Endothelial cell of umbilical vein (primary cell): ENCODE measurements at regions not wholly inside any gene's neighbourhood (a gene's known extent, or its start where the extent isn't known, plus 50 kb on each side); places are given as distances from the start of the nearest gene placed in this dataset.

Experiments
- BruUV-seq: library from RNA; stranded (reverse); fragments of 400-500 nt; replicated peaks from 2 replicates; lab custom pipeline; 2021; lab: Mats Ljungman, UMichigan
- CTCF ChIA-PET: fragments of 300-600, 350-600 bp; sonication (Branson Sonifier 250); formaldehyde crosslinking; loops from one replicate; lab custom pipeline; 2021; ENCODE audit warnings: antibody characterized with exemption, inconsistent platforms; lab: Charles Lee
- POLR2A ChIA-PET: fragments of 300-600, 350-600 bp; sonication (Branson Sonifier 250); formaldehyde crosslinking; loops from one replicate; lab custom pipeline; 2021; ENCODE audit warnings: antibody characterized with exemption, inconsistent platforms; lab: Charles Lee
- DNase-seq: peaks from one replicate; pipeline ENCODE4 v3.0.0-alpha.2; 2011; ENCODE audit warnings: low read depth, low spot score
- FAIRE-seq: peaks from 2 replicates; lab custom pipeline; 2011; peaks lifted over from hg19 to GRCh38; lab: Jason Lieb, UNC
- H2AFZ ChIP-seq: 2 replicates; pipeline ENCODE4 v1.6.0; 2012; ENCODE audit warnings: low read depth, low read length, control low read depth, inconsistent platforms
- H3K27ac ChIP-seq: 2 replicates; pipeline ENCODE4 v1.5.1; 2011; ENCODE audit warnings: low read depth, mild to moderate bottlenecking, control low read depth, low read length, moderate library complexity; ENCODE audit not compliant: insufficient read depth
- H3K27me3 ChIP-seq, 2 experiments: 2 replicates each; pipeline versions ENCODE4 v1.6.0 to v1.6.1; 2011; ENCODE audit warnings: low read length in 2 of 2, mixed read lengths in 1 of 2; ENCODE audit not compliant: control insufficient read depth in 2 of 2, insufficient read depth in 2 of 2
- H3K36me3 ChIP-seq, 2 experiments: 2 replicates in 1 of 2; 3 replicates in 1 of 2; pipeline ENCODE4 v1.5.1; 2011; ENCODE audit warnings: low read length in 2 of 2, mild to moderate bottlenecking in 1 of 2, moderate library complexity in 1 of 2; ENCODE audit not compliant: control insufficient read depth in 2 of 2, insufficient read depth in 2 of 2; ENCODE audit errors: extremely low read depth in 1 of 2
- H3K4me1 ChIP-seq: 3 replicates; pipeline ENCODE4 v1.5.1; 2011; ENCODE audit warnings: mild to moderate bottlenecking, low read length; ENCODE audit not compliant: control insufficient read depth, insufficient read depth; ENCODE audit errors: extremely low read depth
- H3K4me2 ChIP-seq: 2 replicates; pipeline ENCODE4 v1.6.1; 2011; ENCODE audit warnings: low read length, control low read depth, mixed read lengths; ENCODE audit not compliant: insufficient read depth
- H3K4me3 ChIP-seq, 3 experiments: fragments of 200-600 bp in 1 of 3; sonication (generic), shearing (Covaris generic) in 1 of 3; replicated peaks in 1 of 3; 2 replicates each; pipeline ENCODE4 v1.5.1; 2011 to 2016; ENCODE audit warnings: control low read depth in 3 of 3, low read length in 3 of 3, mild to moderate bottlenecking in 2 of 3, inconsistent platforms in 1 of 3, low read depth in 1 of 3, moderate library complexity in 1 of 3; ENCODE audit not compliant: insufficient read depth in 1 of 3
- H3K79me2 ChIP-seq: 2 replicates; pipeline ENCODE4 v1.6.0; 2012; ENCODE audit warnings: low read length, inconsistent platforms; ENCODE audit not compliant: control insufficient read depth, insufficient read depth
- H3K9ac ChIP-seq: replicated peaks from 2 replicates; pipeline ENCODE3; 2011; ENCODE audit warnings: low read length, control low read depth; ENCODE audit not compliant: insufficient read depth; ENCODE audit errors: extremely low read depth
- H3K9me1 ChIP-seq: replicated peaks from 3 replicates; pipeline ENCODE4 v1.6.0; 2011; ENCODE audit warnings: mild to moderate bottlenecking, low read length; ENCODE audit not compliant: control insufficient read depth, insufficient read depth; ENCODE audit errors: extremely low read depth
- H3K9me3 ChIP-seq: replicated peaks from 2 replicates; pipeline ENCODE4 v1.5.1; 2012; ENCODE audit warnings: low read length, inconsistent platforms; ENCODE audit not compliant: control insufficient read depth, insufficient read depth
- H4K20me1 ChIP-seq: replicated peaks from 2 replicates; pipeline ENCODE3; 2011; ENCODE audit warnings: mild to moderate bottlenecking, low read length; ENCODE audit not compliant: control insufficient read depth, insufficient read depth; ENCODE audit errors: extremely low read depth
- EZH2 ChIP-seq: IDR thresholded peaks from 2 replicates; pipeline ENCODE4 v1.6.1; 2012; ENCODE audit warnings: borderline replicate concordance, low read depth, mild to moderate bottlenecking, moderate library complexity, low read length, inconsistent platforms; ENCODE audit not compliant: severe bottlenecking
- FOS ChIP-seq: IDR thresholded peaks from 2 replicates; pipeline ENCODE4 v1.6.1; 2011; ENCODE audit warnings: mild to moderate bottlenecking, low read length, moderate library complexity, borderline replicate concordance; ENCODE audit not compliant: insufficient read depth
- GATA2 ChIP-seq: IDR thresholded peaks from 2 replicates; pipeline ENCODE4 v1.7.0; 2011; ENCODE audit warnings: low read depth, mild to moderate bottlenecking, moderate library complexity, mixed read lengths, low read length; ENCODE audit not compliant: insufficient read length, insufficient read depth
- JUN ChIP-seq: IDR thresholded peaks from 2 replicates; pipeline ENCODE4 v1.6.1; 2011; ENCODE audit warnings: borderline replicate concordance, low read depth; ENCODE audit not compliant: insufficient read length, insufficient read depth
- MAX ChIP-seq: IDR thresholded peaks from 2 replicates; pipeline ENCODE4 v1.6.1; 2011; ENCODE audit not compliant: insufficient read depth, insufficient read length
- MYC ChIP-seq: IDR thresholded peaks from one replicate; pipeline ENCODE4 v1.6.1; 2011; ENCODE audit warnings: mild to moderate bottlenecking, low read depth, low read length
- POLR2A ChIP-seq: IDR thresholded peaks from 2 replicates; pipeline ENCODE4 v1.6.1; 2012; ENCODE audit warnings: low read depth, mild to moderate bottlenecking, control low read depth, low read length
- POLR2AphosphoS5 ChIP-seq: IDR thresholded peaks from 2 replicates; pipeline ENCODE4 v1.6.1; 2012; ENCODE audit warnings: low read depth, mild to moderate bottlenecking, control low read depth, low read length, moderate library complexity; ENCODE audit not compliant: insufficient read depth
- dilution Hi-C: fragments of 300-500 bp; cut with MboI; formaldehyde crosslinking; loops from one replicate; pipeline ENCODE4 v1.15.0; 2019; ENCODE audit warnings: low sequenced_read_pairs; ENCODE audit not compliant: extremely low pct_ligation_motif_present
- intact Hi-C: fragments of 100-400 bp; cut with micrococcal nuclease; formaldehyde crosslinking; loops from one replicate; pipeline ENCODE4 v1.10.0; 2022
- TF ChIP-seq, protein P1 (sequence below), 2 donors: IDR thresholded peaks; 1 replicate in 1 of 2; 2 replicates in 1 of 2; pipeline ENCODE4 v1.5.1; 2011; ENCODE audit warnings: low read length in 2 of 2, mild to moderate bottlenecking in 2 of 2, moderate library complexity in 2 of 2, control low read depth in 1 of 2, inconsistent platforms in 1 of 2, low read depth in 1 of 2; ENCODE audit not compliant: insufficient read depth in 1 of 2; ENCODE audit errors: extremely low read depth in 1 of 2

GRCh38 chr9:19623941-19624340 is 164.9 kb downstream of the SLC24A2 start:
- H3K9me3 ChIP-seq, result no peaks in the 10 kb centered on the region
- H3K4me2 ChIP-seq, result no peak overlapping the region
- H2AFZ ChIP-seq, result no peak overlapping the region
- no peaks in the 10 kb centered on the region for H3K4me1 ChIP-seq
- intact Hi-C loops (no loop called here), dilution Hi-C loops (no loop called here)
- H3K9me1 ChIP-seq, result no peaks in the 10 kb centered on the region
- no peak overlapping the region for H3K9ac ChIP-seq
- no peaks in the 10 kb centered on the region for H3K36me3 ChIP-seq
- H3K27ac ChIP-seq, result no peak overlapping the region
- no peak for FAIRE-seq
- DNase-seq, result no peak
- no peak overlapping the region for H3K4me3 ChIP-seq
- H4K20me1 ChIP-seq, result no peaks in the 10 kb centered on the region
- TF ChIP-seq, protein P1, sequence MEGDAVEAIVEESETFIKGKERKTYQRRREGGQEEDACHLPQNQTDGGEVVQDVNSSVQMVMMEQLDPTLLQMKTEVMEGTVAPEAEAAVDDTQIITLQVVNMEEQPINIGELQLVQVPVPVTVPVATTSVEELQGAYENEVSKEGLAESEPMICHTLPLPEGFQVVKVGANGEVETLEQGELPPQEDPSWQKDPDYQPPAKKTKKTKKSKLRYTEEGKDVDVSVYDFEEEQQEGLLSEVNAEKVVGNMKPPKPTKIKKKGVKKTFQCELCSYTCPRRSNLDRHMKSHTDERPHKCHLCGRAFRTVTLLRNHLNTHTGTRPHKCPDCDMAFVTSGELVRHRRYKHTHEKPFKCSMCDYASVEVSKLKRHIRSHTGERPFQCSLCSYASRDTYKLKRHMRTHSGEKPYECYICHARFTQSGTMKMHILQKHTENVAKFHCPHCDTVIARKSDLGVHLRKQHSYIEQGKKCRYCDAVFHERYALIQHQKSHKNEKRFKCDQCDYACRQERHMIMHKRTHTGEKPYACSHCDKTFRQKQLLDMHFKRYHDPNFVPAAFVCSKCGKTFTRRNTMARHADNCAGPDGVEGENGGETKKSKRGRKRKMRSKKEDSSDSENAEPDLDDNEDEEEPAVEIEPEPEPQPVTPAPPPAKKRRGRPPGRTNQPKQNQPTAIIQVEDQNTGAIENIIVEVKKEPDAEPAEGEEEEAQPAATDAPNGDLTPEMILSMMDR (IDR thresholded peaks at IDR 0.05; ENCODE audit: extremely low read depth in 1 of 2, insufficient read depth in 1 of 2, low read depth in 1 of 2, low read length in 2 of 2), result no peak
- TF ChIP-seq MAX (no peak), POLR2A (no peak), FOS (no peak), MYC (no peak), POLR2AphosphoS5 (no peak), EZH2 (no peak), JUN (no peak), GATA2 (no peak)
- no TSS peak for BruUV-seq
- H3K79me2 ChIP-seq, result no peaks in the 10 kb centered on the region
- H3K27me3 ChIP-seq, result no peaks in the 10 kb centered on the region
- ChIA-PET CTCF (no interaction called here), POLR2A (no interaction called here)
